Left colon (tissue), 2 donors: ENCODE measurements at regions not wholly inside any gene's neighbourhood (a gene's known extent, or its start where the extent isn't known, plus 50 kb on each side); places are given as distances from the start of the nearest gene placed in this dataset.
"Not testable (repeated sequence)": the region's sequence is repeated elsewhere in the genome, so short reads cannot be mapped to it uniquely, and the experiment has no call there.

ENCODE experiments used
- ATAC-seq: fragments of 200-7000 bp; cut with Tn5 transposase; one replicate; pipeline ENCODE4 v1.9.1; 2020; ENCODE audit warnings: mild to moderate bottlenecking, moderate library complexity
- DNase-seq, 2 donors: peaks; one replicate each; pipeline ENCODE4 v3.0.0-alpha.2; 2020
- intact Hi-C, 2 donors: fragments of 100-400 bp; cut with DNase I in 1 of 2; cut with micrococcal nuclease in 1 of 2; formaldehyde crosslinking; loops; one replicate each; pipeline versions ENCODE4 v1.11.2 to v1.14.0; 2022; cut with DNase I, micrococcal nuclease
- donor health status: DM: no; HTN: no; CAD: no.
- donor health status: DM: yes; HTN: yes; CAD: no.

GRCh38 chr18:43774497-43774896 lies 497.2 kb upstream of the SYT4 start:
- intact Hi-C loops, result no loop called here
- no peak for DNase-seq
- ATAC-seq, result no peak

GRCh38 chr18:43775591-43775990 lies 498.3 kb upstream of the SYT4 start:
- no peak for ATAC-seq
- intact Hi-C loops, result no loop called here
- DNase-seq, result no peak

GRCh38 chr18:43776997-43777396 lies 499.7 kb upstream of the SYT4 start:
- intact Hi-C loops, result no loop called here
- no peak for ATAC-seq
- no peak for DNase-seq

GRCh38 chr18:43777636-43778304 lies 500.5 kb upstream of the SYT4 start:
- no peak for ATAC-seq
- no peak for DNase-seq
- intact Hi-C loops, result no loop called here

- ATAC-seq (no peak), DNase-seq (no peak)
- intact Hi-C loops, result loop anchor here in 1 of 2 donors (10.0 kb wide), 1 partner anchor 54 kb away; no protein-coding TSS in a partner anchor
These were observed 503.6 kb upstream of the SYT4 start for GRCh38 chr18:43780782-43781340.

- ATAC-seq (no peak), DNase-seq (no peak)
- intact Hi-C loops, result loop anchor here in 1 of 2 donors (10.0 kb wide), 1 partner anchor 50 kb away; no protein-coding TSS in a partner anchor
These were observed 507.9 kb upstream of the SYT4 start for GRCh38 chr18:43785158-43785557.

- DNase-seq, result no peak
- ATAC-seq, result no peak
- intact Hi-C loops, result loop anchor here in 1 of 2 donors (10.0 kb wide), 1 partner anchor 48 kb away; no protein-coding TSS in a partner anchor
These were observed 509.6 kb upstream of the SYT4 start for GRCh38 chr18:43786893-43787292.

GRCh38 chr18:43787721-43788120 lies 510.4 kb upstream of the SYT4 start:
- intact Hi-C loops, result loop anchor here in 1 of 2 donors (10.0 kb wide), 1 partner anchor 47 kb away; no protein-coding TSS in a partner anchor
- not testable (repeated sequence) for DNase-seq, ATAC-seq

- intact Hi-C loops, result loop anchor here in 1 of 2 donors (10.0 kb wide), 1 partner anchor 45 kb away; no protein-coding TSS in a partner anchor
- DNase-seq (no peak), ATAC-seq (no peak)
These were observed 512.1 kb upstream of the SYT4 start for GRCh38 chr18:43789234-43790000.

GRCh38 chr18:43793910-43794309 lies 516.6 kb upstream of the SYT4 start:
- DNase-seq (no peak), ATAC-seq (no peak)
- intact Hi-C loops, result no loop called here

- DNase-seq (no peak), ATAC-seq (no peak)
- intact Hi-C loops, result no loop called here
These were observed 517.1 kb upstream of the SYT4 start for GRCh38 chr18:43794363-43794762.

GRCh38 chr18:43797347-43797746 lies 520.1 kb upstream of the SYT4 start:
- intact Hi-C loops, result no loop called here
- ATAC-seq (no peak), DNase-seq (no peak)

- intact Hi-C loops, result no loop called here
- no peak for DNase-seq
- ATAC-seq, result no peak
These were observed 523.3 kb upstream of the SYT4 start for GRCh38 chr18:43800584-43800983.

GRCh38 chr18:43805646-43806194 lies 528.4 kb upstream of the SYT4 start:
- DNase-seq (peak in 1 of 2 donors; percentile 2), ATAC-seq (no peak)
- intact Hi-C loops, result no loop called here

- no peak for ATAC-seq
- intact Hi-C loops, result no loop called here
- DNase-seq, result no peak
These were observed 535.3 kb upstream of the SYT4 start for GRCh38 chr18:43812627-43813026.

GRCh38 chr18:43819397-43819796 lies 542.1 kb upstream of the SYT4 start:
- intact Hi-C loops, result no loop called here
- DNase-seq, result no peak
- no peak for ATAC-seq

GRCh38 chr18:43819873-43820272 lies 542.6 kb upstream of the SYT4 start:
- no peak for ATAC-seq
- intact Hi-C loops, result no loop called here
- DNase-seq, result no peak

GRCh38 chr18:43825768-43826167 lies 548.5 kb upstream of the SYT4 start:
- DNase-seq (no peak), ATAC-seq (no peak)
- intact Hi-C loops, result no loop called here

GRCh38 chr18:43826215-43826614 lies 548.9 kb upstream of the SYT4 start:
- no peak for ATAC-seq
- DNase-seq, result no peak
- intact Hi-C loops, result no loop called here

- no peak for ATAC-seq
- DNase-seq, result no peak
- intact Hi-C loops, result no loop called here
These were observed 550.0 kb upstream of the SYT4 start for GRCh38 chr18:43827311-43827710.
